ENCODE measurements at regions not wholly inside any gene's neighbourhood (a gene's known extent, or its start where the extent isn't known, plus 50 kb on each side); places are given as distances from the start of the nearest gene placed in this dataset.

- H3K4me1 ChIP-seq, result peaks cover 0 to 29% (median 26%) of the 10 kb centered on the region in 4 donors
- 86 to 90% methylated on average over 2 of the region's 2 CpGs for WGBS, 2 donors
These were observed 137.4 kb downstream of the AEBP2 start for GRCh38 chr12:19576506-19577280.

DNA sequence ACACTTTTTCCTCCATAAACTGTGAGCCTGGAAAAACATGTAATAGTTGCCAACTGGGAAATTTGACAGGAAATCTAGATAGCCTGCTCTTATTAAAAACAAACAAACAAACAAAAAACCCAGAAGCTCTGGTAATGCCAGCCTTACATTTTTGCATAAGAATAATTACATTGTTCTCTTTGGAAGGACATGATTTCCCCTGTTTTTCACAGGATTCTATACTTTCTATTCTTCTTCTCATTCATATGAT, 137.9 kb downstream of the AEBP2 start:
- TF ChIP-seq POLR2AphosphoS5 (IDR thresholded peaks at IDR 0.05), result no peak
- no peak for TF ChIP-seq POLR2A (IDR thresholded peaks at IDR 0.05)
- no peak for TF ChIP-seq EP300 (IDR thresholded peaks at IDR 0.05)
- TF ChIP-seq CTCF (IDR thresholded peaks at IDR 0.05), result no peak
- peaks cover 0 to 29% (median 26%) of the 10 kb centered on the region in 4 donors for H3K4me1 ChIP-seq
- H3K9me3 ChIP-seq, result no peaks in the 10 kb centered on the region
- H3K27me3 ChIP-seq, result no peaks in the 10 kb centered on the region
- intact Hi-C loops (cut with DNase I), result no loop called here
- no peak overlapping the region for H3K27ac ChIP-seq
- DNase-seq, result no peak
- no peak overlapping the region for H3K4me3 ChIP-seq
- H3K36me3 ChIP-seq, result no peaks in the 10 kb centered on the region

More at GRCh38 chr12:19576506-19577280, 137.4 kb downstream of the AEBP2 start:
- Histone ChIP-seq H3K36me3 (no peaks in the 10 kb centered on the region), H3K4me3 (no peak overlapping the region), H3K9me3 (no peaks in the 10 kb centered on the region), H3K27me3 (no peaks in the 10 kb centered on the region), H3K27ac (peak overlapping the region in 1 of 4 donors; percentile 46)
- intact Hi-C loops (cut with DNase I), result no loop called here
- no peak for TF ChIP-seq POLR2AphosphoS5 (IDR thresholded peaks at IDR 0.05)
- no peak for TF ChIP-seq EP300 (IDR thresholded peaks at IDR 0.05)
- no peak for DNase-seq

- DNase-seq, result no peak
- Histone ChIP-seq H3K4me3 (no peak overlapping the region), H3K4me1 (no peaks in the 10 kb centered on the region), H3K27ac (no peak overlapping the region), H3K36me3 (no peaks in the 10 kb centered on the region), H3K27me3 (no peaks in the 10 kb centered on the region), H3K9me3 (peaks cover 0 to 10% (median 3%) of the 10 kb centered on the region in 4 donors)
- WGBS, 2 donors, result 95 to 96% methylated on average over 4 of the region's 4 CpGs
- TF ChIP-seq EP300 (IDR thresholded peaks at IDR 0.05) (no peak), CTCF (IDR thresholded peaks at IDR 0.05) (no peak), POLR2AphosphoS5 (IDR thresholded peaks at IDR 0.05) (no peak), POLR2A (IDR thresholded peaks at IDR 0.05) (no peak)
- intact Hi-C loops (cut with DNase I), result no loop called here
These were observed 145.4 kb downstream of the AEBP2 start for GRCh38 chr12:19584732-19585131.

- DNase-seq, result no peak
- Histone ChIP-seq H3K4me1 (no peaks in the 10 kb centered on the region), H3K27ac (no peak overlapping the region), H3K4me3 (no peak overlapping the region), H3K36me3 (no peaks in the 10 kb centered on the region), H3K27me3 (no peaks in the 10 kb centered on the region), H3K9me3 (no peaks in the 10 kb centered on the region)
- intact Hi-C loops (cut with DNase I), result no loop called here
- 72 to 74% methylated on average over 5 of the region's 5 CpGs for WGBS, 2 donors
- TF ChIP-seq POLR2AphosphoS5 (IDR thresholded peaks at IDR 0.05), result no peak
- TF ChIP-seq POLR2A (IDR thresholded peaks at IDR 0.05), result no peak
- TF ChIP-seq EP300 (IDR thresholded peaks at IDR 0.05), result no peak
- no peak for TF ChIP-seq CTCF (IDR thresholded peaks at IDR 0.05)
These were observed 149.7 kb downstream of the AEBP2 start for GRCh38 chr12:19588951-19589350.

- Histone ChIP-seq H3K36me3 (no peaks in the 10 kb centered on the region), H3K4me1 (no peaks in the 10 kb centered on the region), H3K4me3 (no peak overlapping the region), H3K9me3 (no peaks in the 10 kb centered on the region), H3K27ac (no peak overlapping the region), H3K27me3 (no peaks in the 10 kb centered on the region)
- 92 to 93% methylated on average over 3 of the region's 3 CpGs for WGBS, 2 donors
- intact Hi-C loops (cut with DNase I), result no loop called here
- no peak for DNase-seq
- TF ChIP-seq POLR2AphosphoS5 (IDR thresholded peaks at IDR 0.05) (no peak), CTCF (IDR thresholded peaks at IDR 0.05) (no peak), EP300 (IDR thresholded peaks at IDR 0.05) (no peak), POLR2A (IDR thresholded peaks at IDR 0.05) (no peak)
These were observed 152.7 kb downstream of the AEBP2 start for GRCh38 chr12:19591951-19592350.

Data from sigmoid colon (tissue), 6 donors.